HG03457 (cell line): ENCODE measurements at regions not wholly inside any gene's neighbourhood (a gene's known extent, or its start where the extent isn't known, plus 50 kb on each side); places are given as distances from the start of the nearest gene placed in this dataset.
"Not testable (repeated sequence)": the region's sequence is repeated elsewhere in the genome, so short reads cannot be mapped to it uniquely, and the experiment has no call there.

Experiments
- ATAC-seq: cut with Tn5 transposase; IDR thresholded peaks from one replicate; pipeline ENCODE4 v1.9.1; 2021; ENCODE audit warnings: moderate number of reproducible peaks; ENCODE audit not compliant: unreplicated experiment

DNA sequence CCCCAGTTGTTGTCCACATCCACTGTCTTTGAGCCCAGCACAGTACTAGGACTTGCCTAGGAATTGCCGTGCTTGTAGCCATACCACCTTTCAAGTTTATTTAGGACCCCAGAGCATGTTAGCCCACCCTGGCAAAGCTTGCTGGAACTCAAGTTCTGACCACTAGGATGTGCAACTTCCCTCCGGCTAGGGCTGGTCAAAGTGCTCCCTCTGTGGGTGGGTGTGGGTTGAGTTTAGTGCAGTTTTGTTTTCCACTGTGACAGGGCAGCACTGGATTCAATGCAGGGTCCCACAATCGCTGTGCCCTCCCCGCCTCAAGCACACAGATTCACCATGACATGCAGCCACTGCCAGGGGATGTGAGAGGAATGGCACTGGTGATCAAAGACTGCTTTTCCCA is 96.0 kb downstream of the RASGEF1B start:
- ATAC-seq = no peak

DNA sequence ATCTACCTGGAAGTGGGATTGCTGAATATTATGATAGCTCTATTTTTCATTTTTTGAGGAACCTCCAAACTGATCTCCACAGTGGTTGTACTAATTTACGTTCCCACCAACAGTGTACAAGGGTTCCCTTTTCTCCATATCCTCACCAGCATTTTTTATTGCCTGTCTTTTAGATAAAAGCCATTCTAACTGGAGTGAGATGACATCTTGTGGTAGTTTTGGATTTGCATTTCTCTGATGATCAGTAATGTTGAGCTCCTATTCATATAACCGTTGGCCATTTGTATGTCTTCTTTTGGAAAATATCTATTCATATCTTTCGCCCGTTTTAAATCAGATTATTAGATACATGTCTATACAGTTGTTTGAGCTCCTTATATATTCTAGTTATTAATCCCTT is 101.8 kb downstream of the RASGEF1B start:
- ATAC-seq = no peak

DNA sequence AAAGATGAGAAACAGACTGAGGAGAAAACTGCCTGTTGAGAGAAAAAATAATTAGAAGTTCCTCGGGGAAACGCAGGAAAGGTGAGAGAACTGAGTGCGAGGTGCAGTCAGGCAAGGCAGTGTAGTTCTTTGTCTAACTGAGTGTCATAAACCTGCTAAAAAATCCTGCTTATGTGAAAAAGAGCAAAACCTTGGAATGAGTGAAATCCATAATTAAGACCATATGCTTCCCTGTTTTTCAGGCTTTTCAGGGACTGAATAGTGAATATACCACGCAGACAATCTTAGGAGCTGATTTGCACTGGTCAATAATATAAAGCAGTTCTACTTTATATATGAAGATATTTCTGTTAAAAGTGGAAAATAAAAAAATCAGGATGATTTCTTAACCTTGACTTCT is 104.9 kb downstream of the RASGEF1B start:
- ATAC-seq = no peak

DNA sequence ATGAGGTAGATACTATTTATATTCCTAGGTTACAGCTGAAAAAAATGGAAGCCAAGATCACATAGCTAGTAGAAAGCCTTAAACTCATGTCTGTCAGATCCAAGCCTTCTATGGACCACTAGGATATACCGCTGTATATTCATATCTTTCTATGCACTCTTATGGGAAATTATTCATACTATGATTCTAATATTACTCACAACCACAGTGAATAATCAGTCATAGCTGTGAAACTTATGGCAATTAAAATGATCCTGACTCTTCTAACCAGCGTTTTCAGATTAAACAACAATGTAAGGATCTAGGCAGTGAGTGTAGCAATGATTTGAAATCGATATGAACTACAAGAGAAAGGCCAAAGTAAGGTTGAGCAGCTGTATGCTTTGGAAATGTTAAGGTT is 111.0 kb downstream of the RASGEF1B start:
- ATAC-seq = no peak

DNA sequence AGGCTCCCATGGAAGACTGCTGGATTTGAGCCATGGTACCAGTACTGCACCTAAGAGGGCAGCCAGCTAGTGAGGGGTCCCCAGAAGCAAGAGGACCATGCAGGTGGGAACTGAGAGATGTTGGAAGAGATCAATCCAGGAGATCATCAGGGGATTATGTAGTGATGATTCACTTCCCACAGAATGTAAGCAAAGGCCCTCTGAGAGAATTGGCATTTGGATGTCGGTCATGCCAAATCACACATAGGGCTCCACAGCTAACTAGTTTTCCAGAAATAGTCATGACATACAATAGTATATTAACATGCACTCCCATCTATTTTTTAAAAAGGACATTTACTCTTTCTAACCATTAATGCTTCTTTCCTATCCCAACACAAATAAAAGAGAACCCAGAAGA is 112.5 kb downstream of the RASGEF1B start:
- no peak for ATAC-seq

DNA sequence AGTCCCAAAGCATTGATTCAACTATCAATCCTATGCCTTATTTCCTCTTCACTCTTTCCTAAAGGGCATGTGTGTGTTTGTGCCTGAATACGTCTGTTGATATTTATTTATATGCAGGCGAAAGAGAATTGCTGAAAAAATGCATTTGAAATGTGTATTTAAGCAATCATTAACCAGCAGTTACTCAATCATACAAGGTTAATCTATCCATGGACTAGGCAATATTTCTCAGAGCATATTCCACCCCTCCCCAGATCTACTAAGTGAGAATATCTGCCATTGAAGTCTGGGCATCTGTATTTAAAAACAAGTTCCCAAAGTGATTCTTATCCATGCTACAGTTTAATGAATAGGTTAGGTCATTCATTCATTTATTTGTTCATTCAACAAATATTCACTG is 113.6 kb downstream of the RASGEF1B start:
- no peak for ATAC-seq

DNA sequence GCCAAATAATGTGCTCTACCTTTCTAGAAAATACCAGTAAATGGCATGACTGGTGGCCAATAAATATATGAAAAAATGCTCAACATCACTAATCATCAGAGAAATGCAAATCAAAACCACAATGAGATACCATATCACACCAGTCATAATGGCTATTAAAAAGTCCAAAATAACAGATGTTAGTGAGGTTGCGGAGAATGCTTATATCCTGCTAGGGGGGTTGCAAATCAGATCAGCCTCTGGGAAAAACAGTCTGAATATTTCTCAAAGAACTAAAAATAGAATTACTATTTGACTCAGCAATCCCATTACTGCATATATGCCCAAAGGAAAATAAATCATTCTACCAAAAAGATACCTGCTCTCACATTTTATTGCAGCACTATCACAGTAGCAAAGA is 115.1 kb downstream of the RASGEF1B start:
- ATAC-seq = no peak

DNA sequence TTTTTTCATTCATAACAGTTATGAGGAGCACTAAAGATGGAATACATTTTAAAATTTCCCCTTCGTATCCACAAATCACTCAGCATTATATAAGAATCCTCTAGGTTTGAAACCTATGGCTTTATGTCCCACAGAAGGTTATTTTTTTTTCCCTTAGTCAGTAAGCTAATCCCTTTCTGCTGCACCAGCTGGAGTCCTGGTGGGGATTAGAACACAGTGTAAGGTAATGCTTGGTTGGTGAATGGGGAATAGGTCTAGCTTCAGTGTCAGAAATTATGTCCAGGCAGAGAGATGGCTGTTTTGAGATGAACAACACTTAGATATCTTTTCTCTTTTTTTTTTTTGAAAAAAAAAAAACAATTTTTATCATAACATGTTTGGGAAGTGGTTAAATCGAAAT is 116.6 kb downstream of the RASGEF1B start:
- no peak for ATAC-seq

DNA sequence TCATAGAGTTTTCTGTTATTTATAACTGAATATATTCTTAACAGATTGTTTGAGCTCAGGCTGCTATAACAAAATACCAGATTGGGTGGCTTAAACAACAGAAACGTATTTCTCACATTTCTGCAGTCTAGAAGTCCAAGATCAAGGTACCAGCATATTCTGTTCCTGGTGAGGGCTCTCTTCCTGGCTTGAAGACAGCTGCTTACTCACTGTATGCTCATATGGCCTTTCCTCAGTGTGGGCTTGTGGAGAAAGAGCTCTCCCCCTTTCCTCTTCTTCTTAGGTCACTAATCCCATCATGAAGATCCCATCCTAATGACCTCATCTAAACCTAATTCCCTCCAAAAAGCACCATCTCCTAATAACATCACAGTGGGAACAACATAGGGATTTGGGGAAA is 117.8 kb downstream of the RASGEF1B start:
- ATAC-seq = no peak

DNA sequence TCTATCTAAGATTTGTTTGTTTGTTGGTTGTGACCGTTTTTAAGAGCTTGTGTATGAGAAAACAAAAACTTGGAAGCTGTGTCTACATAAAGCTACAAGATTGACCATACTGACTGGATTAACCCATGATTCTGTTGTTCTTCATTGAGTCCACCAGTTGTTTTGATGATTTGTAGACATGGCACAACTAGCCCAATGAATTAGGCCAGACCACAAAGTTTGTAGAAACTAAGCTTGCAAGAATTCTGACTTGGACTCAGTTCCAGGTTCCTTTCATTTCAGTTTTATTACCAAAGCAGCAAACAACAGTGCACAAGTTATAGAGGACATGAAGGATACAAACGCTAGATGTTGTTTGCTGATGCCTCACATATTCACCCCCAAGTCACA is 119.3 kb downstream of the RASGEF1B start:
- ATAC-seq = no peak

DNA sequence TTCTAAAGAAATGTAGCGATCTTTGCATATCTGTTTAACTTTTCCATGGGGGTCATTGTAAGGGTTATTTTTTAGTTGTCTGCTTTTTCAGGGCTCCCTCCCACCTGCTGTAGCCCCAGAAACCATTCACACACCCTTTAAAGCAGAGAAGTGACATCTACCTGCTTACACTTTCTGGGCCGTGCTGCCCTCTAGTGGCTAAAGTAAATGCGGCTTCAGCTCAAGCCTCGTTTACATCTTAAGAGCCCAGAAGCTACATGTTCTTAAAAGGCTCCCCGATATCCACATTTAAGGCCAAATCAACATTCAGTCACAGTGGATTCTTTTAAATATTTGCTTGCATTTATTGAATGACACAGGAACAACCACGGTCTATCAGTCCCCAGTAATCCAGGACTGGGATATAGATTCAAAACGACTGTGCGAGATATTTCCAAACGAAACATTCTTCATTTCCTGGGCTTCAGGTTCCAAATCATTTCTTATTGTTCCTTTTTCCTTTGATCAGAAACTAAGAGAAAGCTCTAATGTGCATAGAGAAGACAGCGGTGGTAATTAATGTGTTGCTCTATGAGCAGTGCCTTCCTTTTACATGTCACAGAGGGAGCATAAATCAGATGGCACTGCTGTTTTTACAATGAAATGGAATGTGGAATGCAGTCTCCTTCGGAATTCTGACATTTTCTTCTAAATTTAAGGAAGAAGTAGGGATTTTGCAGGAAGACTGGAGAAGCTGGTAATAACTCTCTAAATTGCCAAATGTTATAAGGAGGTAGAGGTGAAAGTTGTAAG is 119.9 kb downstream of the RASGEF1B start:
- peak; percentile 69 for ATAC-seq

DNA sequence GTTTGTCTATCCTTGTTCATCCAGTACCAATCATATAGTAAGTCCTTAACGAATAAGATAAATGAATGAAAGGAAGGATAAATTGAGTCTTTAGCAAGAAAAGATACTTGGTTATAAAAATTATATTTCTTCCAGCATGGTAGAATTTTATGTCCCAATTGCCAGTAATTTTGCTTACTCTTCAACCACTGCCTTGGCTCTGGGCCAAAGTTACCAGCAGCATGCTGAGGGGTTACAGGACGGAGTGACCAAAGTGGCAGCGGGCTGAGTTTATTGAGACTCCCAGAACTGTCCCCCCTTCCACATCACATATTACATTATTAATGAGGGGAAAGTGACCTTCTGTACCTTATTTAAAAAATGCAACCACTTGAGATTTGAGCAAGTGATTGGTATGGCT is 121.7 kb downstream of the RASGEF1B start:
- ATAC-seq = no peak

DNA sequence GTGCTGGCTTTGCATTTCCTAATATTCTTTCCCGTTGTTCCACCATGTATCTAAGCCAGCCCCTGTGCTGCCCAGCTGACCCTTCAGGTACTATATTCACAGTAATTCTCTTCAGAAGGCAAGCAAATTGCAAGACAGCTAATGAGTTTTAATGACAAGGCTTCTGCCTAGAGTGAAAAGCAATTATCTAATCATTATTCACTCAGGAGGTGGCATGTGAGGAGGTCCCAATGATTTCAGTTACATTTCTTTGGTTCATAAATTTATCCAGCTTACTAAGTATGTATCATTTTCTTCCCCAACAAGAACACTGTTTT is 123.0 kb downstream of the RASGEF1B start:
- ATAC-seq = no peak

DNA sequence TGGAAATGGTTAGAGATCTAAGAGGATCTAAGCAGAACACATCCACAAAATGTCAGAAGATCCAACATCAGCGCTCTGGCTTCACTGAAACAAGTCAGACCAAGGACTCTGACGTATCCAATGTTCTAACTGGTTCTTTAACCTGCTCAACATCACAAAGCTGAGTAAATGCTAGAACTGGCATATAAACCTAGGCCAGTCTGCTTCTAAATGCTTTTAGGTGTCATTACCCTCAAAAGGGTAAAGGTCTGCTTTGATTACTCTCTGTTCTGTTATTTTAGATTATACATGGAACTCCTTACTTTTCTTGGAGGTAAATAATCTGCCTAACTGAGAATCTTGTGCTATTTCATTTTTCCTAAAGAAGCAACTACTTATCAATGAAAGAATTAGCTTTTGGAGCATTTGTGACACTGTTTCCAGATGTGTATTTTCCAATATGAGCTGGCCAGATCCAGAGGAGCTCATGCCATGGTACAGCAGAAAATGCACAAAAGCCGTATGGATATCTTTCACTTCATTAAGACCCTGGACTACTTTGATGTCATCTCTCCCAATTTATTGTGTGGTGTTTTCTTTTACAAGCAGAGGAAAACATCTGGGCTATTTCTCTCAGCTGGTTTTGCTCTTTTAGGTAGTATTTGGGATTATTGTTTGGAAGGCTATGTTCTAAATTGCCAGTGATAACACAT is 123.5 kb downstream of the RASGEF1B start:
- ATAC-seq = no peak

DNA sequence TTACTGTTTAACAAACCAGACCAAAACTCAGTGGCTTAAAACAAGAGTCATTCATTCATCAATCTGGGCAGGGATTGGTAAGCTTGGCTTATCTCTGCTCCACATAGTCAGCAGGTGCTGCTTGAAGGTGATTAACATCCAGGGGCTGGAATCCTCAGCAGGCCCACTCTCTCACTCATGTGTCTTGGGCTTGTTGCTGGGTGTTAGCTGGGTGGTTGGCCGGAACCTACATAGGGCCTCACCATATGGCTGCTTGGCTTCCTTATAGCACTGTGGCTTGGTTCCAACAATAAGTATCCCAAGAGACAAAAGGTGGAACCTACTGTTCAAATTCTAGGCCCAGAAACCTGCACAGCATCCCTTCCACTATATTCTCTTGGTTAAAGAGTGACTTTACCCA is 125.0 kb downstream of the RASGEF1B start:
- no peak for ATAC-seq

DNA sequence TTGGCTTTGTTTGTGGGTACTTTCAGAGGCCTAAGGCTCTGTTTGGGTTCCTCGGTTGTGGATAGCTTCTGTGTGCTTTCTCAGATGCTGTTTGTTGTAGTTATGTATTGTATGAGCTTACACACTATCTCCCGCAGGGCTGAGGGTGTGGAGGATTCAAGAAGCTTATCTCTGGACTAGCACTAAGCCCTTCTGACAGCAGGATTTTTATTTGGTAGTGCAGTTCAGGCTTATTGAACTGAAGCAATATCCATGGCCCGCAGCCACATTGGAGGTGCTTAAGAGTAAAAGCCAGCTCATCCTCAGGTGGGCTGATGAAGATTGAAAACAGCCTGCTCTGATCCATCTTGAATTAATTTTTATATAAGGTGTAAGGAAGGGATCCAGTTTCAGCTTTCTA is 128.2 kb downstream of the RASGEF1B start:
- ATAC-seq = no peak

DNA sequence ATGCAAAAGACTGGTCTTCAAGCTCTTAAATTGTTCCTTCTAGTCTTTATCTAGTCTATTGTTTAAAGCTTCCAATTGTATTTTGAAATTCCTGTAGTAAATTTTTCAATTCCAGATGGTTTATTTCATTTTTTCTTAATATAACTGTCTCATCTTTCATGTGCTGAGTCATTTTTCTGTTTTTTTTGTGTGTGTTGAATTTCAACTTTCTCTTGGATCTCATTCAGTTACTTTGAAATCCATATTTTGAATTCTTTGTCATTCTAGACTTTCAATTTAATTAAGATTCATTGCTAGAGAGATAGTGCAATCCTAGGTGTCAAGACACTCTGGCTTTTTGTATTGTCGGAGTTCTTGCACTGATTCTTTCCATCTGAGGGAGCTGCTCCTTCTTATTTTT is 128.0 kb upstream of the PRKG2 start:
- no peak for ATAC-seq

DNA sequence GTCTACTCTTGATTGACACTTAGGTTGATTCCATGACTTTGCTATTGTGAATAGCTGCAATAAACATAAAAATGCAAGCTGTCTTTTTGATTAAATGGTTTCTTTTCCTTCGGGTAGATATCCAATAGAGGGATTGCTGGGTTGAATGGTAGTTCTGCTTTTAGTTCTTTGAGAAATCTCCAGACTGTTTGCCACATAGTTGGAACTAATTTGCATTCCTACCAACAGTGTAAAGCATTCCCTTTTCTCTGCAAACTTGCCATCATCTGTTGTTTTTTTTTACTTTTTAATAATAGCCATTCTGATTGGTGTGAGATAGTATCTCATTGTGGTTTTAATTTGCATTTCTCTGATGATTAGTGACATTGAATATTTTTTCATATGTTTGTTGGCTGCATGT is 122.2 kb upstream of the PRKG2 start:
- no peak for ATAC-seq

DNA sequence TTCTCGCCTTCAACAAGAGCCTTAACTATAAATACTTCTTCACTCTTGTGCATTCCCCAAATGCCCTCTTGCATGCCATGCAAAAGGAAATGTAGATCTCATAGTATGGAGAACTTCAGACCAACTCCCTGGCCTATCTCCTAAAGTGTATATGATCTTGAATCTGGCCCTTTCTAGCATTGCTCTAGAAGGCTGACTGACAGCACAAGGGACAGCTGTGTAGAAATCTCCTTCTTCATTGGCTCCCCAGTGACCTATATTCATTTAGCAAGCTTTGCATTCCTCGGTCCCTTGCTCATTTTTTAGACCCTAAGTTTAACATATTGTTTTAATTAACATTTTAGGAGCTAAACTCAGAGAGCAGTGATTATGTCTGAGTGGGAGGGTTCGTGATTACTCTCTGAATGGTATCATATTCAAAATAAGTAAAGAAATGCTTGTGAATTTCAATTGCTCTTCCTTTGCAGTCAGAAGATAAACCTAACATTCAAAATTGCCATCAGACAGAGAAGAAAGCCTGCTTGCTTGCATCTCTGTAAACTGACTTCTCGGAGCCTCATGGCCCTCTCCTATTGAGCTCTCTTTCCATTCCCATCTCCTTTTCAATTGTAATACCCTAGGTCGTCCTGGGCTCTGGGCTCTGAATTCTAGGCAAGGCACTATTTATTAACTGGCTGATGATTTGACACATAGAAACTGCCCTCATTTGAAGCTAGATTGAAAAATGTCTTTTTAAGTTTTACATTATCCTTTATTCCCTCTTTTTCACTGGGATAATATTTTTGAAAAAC is 120.3 kb upstream of the PRKG2 start:
- ATAC-seq = no peak

DNA sequence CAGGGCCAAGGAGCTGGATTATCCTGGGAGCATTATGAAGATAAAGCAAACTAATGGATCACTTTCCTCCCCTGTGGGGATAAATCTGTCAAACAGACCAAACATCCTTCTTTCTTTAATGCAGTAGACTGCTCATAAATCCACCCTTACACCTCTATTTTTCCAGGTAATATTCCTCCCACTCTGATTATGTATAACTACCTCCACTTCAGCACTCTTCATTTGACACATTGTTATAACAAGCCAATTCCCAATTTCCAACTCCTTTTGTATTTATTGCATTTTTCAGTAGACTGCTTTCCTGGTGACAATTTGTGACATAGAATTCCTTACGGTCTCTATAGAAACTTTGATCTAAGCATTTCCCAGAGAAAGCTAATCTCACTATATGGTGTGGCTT is 115.0 kb upstream of the PRKG2 start:
- ATAC-seq = no peak

DNA sequence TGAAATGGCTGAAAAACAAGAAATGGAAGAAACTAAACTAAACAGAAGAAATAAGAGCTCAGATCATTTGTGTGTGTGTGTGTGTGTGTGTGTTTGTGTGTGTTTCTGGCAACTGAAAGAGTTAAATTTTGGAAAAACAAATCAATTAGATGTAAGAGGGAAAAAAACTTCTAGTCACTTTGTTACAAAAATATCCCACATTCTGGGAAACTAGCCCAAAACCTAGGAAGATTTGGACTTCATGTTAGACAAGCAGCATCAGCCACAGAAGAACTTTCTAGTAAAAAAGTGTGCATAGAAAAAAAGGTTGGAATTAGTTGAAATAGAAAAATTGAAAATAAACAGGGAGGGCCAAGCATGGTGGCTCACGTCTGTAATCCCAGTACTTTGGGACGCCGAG is 111.6 kb upstream of the PRKG2 start:
- no peak for ATAC-seq

DNA sequence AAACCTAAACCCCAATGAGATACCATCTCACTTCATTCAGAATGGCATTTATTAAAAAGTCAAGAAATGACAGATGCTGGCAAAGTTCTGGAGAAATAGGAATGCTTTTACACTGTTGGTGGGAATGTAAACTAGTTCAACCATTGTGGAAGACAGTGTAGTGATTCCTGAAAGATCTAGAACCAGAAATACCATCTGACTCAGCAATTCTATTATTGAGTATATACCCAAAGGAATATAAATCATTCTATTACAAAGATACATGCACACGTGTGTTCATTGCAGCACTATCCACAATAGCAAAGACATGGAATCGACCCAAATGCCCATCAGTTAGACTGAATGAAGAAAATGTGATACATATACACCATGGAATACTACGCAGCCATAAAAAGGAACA is 109.6 kb upstream of the PRKG2 start:
- ATAC-seq = not testable (repeated sequence)
